GDM1 (cell line): ENCODE measurements at regions not wholly inside any gene's neighbourhood (a gene's known extent, or its start where the extent isn't known, plus 50 kb on each side); places are given as distances from the start of the nearest gene placed in this dataset.
A peak's percentile ranks its signal among the peaks of the same experiment; 100 is the strongest.

Source experiments
- DNase-seq: peaks from one replicate; lab custom pipeline; 2025; lab: John Stamatoyannopoulos, UW

DNA sequence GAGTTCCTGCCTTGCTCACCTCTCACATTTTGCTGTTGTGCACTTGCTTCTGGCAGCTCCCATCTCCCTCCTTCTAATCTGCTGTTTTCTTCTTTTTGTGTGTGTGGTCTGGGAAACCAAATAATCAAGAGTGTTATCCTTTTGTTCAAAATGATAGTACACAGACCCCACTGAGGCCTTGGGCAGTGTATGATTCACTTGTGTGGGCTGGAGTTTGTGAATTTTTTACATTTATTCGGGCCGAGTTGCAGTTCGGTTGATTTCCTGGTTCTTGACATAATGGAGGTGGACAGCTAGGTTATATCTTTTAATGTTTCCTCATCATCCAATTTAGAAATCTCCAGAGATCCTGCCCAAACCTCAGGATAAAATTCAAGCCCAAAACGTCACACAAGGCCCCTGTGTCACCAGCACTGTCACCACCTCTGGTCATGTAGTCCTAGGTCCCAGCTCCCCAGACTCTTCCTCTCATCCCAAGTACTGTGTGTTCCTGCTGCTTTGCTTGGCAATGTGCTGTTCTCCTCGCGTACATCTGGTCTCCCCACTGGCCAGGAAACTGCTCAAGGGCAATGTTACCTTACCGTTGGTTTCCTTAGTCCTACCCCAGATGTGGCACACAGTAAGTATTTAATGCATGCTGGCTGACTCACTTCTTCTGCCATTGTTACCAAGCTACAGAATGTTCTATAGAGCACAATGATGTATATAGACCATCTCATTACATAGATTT, 55.7 kb upstream of the PHACTR2 start:
- no peak for DNase-seq

DNA sequence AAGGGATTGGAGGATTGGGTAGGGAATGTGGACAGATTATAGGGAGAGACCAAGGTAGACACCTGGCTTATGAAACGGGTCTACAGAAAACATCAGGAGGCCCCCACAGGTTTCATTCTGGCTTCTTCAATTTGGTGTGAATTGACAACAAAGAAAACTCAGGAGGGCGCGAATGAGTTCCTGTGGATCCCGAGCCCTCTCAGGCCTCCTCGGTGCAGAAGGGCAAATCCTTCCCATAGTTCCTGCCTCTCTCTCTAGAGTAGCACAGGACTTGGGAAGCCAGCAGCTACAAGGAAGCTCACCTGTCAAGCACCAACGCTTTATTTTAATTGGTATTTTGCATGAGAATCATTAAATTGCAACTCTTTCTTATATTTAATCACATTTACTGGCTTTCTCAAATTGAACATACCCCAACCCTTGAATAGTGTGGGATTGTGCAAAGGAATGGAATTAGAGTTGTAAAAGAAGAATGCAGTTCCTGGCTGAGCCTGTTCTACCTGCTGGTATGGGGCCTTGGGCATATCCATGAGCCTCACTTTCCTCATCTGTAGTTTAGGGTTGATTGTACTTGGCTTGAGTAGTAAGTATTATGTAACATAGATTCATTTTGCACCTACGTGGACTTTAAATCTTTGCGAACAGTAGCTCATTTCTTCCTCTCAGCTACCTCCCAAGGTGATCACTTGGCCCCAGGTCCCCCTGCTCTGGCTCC, 56.4 kb upstream of the PHACTR2 start:
- no peak for DNase-seq

DNA sequence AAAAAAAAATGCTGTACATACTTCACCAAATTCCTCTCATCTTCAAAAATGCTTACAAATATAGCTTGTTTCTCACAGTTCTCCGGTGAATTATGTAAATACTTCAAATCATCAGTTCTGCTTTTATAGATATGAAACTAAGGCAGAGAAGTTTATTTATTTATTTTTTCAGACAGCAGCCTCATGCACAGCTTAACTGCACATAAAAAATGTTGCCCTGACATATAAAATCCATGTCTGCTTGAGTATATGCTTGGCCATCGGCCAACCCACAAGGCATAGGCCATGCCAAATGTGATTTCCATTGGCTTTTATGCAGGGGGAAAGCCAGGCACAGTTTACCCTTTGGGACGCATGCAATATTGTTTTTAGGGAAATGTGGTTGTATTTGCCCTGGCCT, 57.3 kb upstream of the PHACTR2 start:
- DNase-seq = no peak

DNA sequence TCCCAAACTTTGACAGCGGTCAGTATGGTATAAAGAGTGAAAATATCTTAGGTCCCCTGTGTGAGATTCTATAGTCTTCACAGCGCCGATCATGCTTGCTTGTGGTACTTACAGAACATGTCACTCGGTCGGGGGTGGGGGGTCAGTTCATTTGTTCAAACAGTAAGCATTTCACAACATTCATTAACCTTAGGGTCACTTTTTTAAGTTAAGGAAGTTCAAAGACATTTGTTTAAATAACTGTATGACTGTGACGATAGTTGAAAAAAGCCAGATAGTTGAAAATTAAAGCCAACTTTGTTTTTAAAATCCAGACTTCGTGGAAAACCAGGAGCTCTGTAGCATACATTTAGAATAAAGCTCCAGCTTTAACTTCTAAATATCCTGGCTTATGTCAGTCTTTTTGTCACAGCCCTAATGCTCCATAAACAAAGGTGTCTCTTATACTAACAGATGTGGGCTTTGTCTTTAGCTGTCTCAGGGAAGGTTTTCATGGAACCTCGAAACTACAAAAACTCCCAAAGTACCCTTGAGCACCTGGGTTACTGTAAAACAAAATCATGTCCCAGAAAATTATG, 57.9 kb upstream of the PHACTR2 start:
- no peak for DNase-seq

DNA sequence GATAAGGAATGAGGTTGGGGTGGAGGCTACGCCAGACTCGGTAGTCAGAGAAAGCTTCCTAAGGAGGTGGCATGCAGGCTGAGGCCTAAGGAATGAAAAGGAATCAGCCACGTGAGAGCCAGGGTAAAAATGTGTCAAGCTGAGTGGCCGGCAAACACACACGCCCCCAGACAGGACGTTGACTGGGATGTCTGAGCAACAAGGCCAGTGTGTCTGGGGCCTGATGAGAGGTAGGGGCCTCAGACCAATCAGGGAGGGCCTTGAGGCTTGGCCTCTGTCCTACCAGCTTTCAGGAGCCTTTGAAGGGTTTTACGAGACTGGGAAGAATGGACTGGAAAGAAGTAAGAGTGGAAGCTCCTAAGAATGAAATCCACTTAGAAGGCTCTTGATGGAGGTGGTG, 61.0 kb upstream of the PHACTR2 start:
- no peak for DNase-seq

DNA sequence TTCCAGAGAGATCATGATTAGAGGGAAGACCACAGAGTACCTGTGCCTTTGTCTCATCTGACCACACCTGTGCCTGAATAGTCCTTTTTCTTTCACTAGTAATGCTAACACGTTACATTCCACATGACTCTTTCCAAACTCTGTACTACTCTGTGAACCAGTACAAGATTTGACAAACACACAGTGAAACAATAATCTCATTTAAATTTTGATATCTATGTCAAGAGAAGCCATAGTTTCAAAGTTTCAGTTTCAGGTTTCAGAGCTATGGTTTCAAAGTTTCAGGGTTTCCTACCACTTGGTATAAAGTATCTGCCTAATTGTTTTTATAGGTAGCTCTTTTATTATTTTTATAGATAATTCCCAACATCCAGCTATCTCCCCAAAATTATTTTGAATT, 62.0 kb upstream of the PHACTR2 start:
- DNase-seq = no peak

DNA sequence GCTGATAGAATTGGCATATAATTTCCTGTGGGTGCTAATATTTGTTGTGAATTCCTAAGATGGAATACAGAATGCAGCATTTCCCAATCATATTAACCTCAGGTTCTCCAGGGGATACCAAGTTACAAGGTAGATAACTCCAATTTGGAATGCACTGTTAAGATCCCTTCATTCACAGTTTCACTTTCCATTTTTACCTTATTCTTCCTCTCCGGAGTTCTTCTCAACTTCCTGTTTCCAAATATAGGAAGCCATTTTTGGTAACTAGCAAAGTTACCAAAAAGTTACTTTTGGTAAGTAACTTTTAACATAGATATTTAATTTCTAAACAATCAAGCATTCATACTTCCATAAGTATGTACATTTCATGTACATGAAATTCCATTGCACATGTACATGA, 63.5 kb upstream of the PHACTR2 start:
- no peak for DNase-seq

DNA sequence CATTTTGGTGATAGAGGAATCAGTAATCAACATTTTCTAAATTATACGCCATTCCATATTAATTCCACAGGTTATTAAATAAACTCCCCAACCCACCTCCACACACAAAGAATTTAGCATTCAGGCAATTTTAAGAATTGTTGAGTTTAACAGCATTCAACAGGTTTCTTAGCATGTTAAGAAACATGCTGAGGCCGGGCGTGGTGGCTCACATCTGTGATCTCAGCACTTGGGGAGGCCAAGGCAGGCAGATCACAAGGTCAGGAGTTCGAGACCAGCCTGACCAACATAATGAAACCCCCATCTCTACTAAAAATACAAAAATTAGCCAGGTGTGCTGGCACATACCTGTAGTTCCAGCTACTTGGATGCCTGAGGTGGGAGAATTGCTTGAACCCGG, 64.0 kb upstream of the PHACTR2 start:
- no peak for DNase-seq

DNA sequence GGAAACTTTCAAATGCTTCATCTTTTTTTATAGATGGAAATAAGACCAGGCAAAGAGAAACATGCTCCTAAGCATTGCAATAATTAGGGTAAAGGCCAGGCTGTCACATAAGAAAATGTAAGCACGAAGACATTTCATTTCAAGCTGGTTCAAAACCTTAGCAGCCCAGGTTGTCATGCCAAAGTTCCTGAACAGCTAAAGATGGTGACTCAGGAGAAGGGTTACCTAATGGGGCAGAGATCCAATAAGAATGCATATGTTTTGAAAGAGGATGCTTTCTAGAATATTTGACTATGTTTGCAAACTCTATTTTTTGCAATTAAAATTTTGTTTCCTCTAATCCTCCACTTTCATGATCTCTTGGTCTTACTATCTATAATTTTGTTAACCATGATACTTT, 65.6 kb upstream of the PHACTR2 start:
- DNase-seq = no peak

DNA sequence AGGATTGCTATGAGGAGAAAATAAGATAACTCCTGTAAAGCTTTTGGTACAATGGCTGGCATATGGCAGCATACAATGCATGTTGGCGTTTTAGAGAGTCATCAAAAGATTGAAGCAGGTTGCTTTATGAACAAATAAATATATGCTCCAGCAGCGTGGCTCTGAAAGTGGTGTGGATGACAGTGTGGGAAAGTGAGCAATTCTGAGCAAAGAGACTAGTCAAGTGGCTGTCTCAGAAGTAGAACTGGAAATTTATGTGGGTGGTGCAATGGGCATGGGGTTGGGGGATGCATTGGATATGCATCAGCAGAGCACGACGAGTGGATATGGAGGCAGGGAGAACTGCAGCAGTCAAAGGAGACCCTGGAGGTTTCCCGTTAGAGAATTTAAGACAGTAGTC, 66.2 kb upstream of the PHACTR2 start:
- DNase-seq = no peak

DNA sequence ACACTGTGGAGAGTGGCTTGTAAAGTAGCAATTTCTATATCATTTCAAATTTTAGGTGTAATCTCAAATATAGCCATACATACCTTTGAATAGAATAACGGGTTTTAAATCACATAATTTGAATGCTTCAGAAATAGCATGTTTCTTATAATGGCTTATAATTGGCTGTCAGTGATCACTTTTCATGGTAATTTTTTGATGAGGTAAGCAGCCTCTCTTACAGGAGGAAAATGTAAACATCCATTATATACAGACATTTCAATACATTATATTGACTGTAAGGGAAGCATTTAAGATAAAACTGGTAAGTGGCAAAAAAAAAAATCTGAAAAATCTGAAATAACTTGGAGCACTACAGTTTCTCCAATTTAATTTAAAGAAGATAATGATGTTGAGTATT, 67.8 kb upstream of the PHACTR2 start:
- DNase-seq = no peak

DNA sequence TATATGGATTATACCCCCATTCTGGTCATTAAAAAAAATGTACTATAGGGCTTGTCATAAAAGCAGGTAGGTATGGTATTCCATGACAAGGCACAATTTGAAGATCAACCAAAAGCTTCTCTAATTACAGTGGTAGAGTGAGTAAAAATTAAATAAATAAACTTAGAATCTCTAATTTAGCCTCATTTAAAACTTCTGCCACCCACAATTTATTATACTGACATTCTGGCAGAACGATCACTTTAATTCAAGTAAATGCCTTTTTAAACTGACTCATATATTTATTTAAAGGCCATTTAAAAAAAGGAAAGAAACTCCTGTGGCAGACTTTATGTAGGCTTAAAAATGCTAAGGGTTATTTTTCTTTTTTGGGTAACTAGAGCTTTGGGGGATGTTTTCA, 68.3 kb upstream of the PHACTR2 start:
- DNase-seq = no peak

DNA sequence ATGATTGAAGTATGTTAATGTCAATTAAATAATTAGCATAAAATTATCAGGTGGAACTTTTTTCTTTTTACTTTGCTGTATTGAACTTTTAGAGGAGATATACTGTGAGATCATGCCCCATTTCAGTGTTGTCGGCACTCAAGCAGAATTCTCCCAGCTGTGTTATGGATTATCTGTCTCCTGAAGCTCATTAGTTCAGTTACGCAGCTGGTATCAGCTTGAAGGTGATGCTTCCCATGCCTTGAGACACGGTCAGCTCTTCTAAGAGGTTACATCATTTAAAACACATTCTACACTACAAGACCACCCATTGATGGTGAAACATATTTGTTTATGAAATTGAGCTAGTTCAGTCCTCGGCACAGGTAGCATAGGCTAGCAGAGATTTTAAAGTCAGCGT, 68.9 kb upstream of the PHACTR2 start:
- no peak for DNase-seq

DNA sequence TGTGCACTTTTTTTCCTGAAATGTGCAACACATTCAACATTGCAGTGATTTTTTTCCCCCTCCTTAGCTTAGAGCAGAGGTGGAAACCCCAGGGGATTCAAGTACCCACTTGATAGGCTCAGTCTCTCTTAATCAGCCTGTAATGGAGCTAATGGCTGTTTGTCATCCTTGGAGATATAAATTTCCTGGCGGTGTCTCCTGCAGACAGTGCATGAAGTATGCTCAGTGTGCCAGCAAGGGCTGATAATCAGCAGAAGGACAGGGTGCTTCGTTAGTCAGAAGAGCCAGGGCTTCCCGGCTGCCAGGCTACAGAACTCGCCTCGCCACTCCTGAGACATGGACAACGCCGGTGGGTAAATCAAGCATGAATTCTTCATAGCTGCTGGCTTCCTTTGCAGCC, 69.8 kb upstream of the PHACTR2 start:
- no peak for DNase-seq

DNA sequence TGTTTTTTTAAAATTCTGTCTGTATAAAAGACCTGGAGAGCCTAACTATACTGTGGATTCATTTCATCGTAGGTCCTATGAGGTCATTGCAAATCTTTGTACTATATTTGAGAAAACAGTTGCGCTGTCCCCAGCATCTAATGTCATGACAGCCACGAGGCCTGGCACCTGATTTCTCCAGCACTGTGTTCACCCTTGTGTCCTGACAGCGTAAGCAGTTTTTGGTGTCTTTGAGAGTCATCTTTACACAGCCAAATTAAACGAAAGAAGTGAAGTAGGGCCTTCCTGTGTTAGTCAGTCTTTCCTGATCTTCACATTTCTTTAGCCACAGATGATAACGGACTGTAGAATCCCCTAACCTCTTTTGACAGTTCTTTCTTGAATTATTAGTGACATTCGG, 70.6 kb upstream of the PHACTR2 start:
- DNase-seq = no peak

DNA sequence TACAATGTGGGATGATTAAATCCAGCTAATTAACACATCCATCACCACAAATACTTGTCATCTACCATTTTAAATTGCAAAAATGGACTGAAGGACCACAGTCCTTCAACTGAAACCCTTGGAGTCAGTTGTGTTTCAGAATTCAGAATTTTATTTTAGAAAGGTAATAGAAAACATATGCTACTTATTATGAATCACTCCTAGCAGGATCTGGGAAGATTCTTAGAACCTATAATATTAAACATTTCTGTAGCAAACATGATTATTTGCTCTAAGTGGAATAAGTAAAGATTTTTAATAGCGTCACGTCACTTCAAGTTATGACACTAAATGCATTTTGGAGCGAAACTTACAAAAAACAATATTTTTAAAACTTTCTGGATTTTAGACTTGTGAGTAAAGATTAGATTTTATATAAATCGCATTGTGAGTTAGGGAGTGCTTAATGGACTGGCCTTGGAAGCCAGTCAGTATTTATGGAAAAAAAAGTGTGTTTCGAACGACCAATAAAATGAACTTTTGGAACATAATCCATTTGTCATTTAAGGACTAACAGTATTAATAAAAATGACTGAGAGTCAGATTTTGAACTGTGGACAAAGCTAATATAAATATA, 71.8 kb upstream of the PHACTR2 start:
- DNase-seq = no peak

DNA sequence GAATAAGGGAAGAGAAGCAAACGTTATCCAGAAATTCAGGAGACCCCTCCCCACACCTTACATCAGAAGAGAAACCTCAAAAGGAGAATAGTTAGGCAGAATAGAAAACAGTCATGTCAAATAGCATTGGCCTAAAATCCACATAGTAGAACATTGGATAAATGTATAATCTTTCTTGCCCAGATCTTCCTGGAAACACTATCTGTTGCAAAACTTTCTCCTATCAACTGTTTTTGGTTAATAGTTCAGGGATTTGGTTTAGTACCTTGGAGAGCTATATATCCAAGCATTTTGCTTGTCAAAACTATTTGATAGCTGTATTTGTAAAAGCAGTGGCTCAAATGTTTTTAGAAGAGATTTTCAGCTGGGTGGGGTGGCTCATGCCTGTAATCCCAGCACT, 74.3 kb upstream of the PHACTR2 start:
- no peak for DNase-seq

DNA sequence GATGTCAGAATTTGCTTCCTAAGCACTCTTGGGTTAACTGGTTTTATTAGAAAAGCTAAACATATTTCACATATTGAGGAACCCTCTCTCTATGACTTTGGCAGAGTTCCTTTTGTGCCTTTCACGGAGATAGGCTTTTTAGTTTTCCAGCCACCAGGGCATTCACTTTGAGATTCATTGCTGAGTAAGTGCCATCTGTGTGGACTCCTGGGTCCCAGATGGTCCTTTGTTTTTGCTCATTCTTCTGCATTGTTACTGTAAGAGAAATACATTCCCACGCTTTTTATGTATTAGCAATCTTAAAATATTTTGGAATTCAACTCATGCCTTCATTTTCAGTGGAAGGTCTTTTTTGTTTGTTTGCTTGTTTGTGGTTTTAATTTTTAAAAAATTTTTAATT, 76.3 kb upstream of the PHACTR2 start:
- no peak for DNase-seq

DNA sequence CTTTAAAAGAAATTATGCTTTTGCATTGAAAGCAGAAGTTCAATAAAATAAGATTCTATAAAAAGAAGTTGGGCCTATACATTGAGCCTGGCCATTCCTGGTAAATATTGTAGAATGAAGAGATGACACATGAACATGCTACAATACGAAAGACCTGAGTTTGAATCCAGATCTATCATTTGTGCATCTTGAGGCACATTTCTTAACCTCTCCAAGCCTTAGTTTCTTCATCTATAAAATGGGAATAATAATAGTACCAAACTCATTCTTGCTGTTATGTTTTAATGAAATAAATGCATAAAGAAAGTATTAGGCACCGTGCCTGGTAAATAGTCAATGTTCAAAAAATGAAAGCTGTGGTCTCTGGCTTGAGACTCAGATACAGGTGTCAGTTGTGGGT, 76.9 kb upstream of the PHACTR2 start:
- no peak for DNase-seq

DNA sequence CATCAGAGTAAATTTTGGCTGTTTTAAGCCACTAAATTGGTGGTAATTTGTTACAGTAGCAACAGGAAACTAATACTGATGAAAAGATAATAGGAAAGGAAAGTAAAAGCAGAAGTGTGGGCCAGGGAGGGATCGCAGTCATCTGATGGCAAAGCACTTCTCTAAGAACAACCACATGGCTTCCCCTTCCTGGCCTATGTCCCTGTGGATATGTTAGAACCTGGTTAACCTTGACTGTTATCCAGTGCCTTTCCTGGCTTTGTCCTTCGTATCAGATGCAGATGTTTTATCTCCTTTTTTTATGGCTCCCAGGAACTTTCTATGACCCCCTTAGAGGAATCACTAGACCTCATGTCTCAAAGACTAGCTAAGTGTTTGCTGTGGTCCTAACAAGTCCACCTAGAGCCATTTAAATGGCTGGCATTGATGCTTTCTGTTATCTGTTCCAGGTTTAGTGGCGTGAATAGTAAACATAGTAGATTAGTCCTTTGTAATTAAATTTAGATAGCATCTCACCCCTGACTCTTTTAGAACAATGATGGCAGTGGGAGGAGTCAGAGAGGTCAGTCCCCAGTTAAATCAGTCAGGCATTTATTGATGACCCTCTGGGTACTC, 79.2 kb upstream of the PHACTR2 start:
- peak; percentile 46 for DNase-seq

DNA sequence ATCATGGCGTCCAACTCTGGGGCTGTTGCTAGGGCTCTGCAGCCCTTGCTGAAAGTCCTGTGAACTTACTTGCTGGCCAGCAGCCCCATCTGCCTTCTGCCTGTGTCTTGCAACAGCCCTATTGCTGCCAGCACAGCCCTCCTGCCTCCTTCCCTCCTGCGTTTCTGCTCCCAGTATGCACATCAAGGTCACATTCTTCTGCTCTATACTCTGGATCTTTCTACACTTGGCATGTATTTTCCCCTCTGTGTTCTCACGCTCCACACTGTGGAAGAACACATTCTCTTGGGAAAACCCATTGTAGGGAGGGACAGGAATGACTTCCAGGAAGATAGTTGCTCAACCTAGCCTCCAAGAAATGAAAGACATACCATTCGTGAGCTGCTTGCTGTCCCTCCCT, 80.9 kb upstream of the PHACTR2 start:
- no peak for DNase-seq

DNA sequence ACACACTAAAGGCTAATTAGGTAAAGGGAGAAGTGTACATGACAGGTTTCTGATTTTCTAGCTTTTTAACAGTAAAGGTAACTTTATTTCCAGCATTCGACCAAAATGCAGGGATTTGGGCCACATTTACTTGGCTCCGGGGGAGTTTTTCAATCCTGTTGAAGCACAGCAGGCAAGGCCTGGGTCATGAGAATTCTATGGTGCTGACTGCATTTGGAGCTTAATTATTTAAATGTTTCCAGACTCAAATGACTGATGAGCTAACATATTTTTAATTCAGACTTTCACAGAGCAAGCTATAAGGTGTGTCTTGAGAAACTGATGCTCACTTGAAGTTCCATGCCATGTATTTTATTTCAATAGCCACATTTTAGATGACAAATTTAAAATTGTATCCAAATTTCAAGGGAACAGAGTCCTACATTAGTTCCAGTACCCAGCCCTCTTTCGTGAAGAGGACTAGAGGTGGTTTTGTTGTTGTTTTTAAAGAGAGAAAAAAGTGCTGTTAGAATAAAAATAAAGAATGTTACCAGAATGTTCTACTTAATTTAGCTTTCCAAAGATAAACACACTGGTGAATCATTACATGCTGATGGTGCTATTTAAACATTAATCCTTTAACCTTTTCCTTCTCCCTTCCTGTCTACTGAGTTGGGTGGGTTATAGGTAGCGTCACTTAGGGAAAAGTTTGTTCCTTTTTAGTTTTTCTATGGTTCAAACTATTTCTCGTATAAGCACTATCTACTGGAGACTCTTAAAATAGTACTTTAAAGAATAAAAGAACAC, 82.3 kb upstream of the PHACTR2 start:
- DNase-seq = no peak
